ENCODE measurements at regions not wholly inside any gene's neighbourhood (a gene's known extent, or its start where the extent isn't known, plus 50 kb on each side); places are given as distances from the start of the nearest gene placed in this dataset.

- no peak for DNase-seq
Observed at GRCh38 chr1:221904319-221904718, 162.4 kb upstream of the DUSP10 start.

GRCh38 chr1:221903594-221903993, 161.7 kb upstream of the DUSP10 start:
- no peak for DNase-seq

GRCh38 chr1:221902961-221903360, 161.1 kb upstream of the DUSP10 start:
- DNase-seq = no peak

- no peak for DNase-seq
Observed at GRCh38 chr1:221900678-221901077, 158.8 kb upstream of the DUSP10 start.

- DNase-seq = no peak
Observed at GRCh38 chr1:221897321-221897721, 155.4 kb upstream of the DUSP10 start.

GRCh38 chr1:221892301-221892830, 150.5 kb upstream of the DUSP10 start:
- no peak for DNase-seq

- no peak for DNase-seq
Observed at GRCh38 chr1:221891708-221892107, 149.8 kb upstream of the DUSP10 start.

GRCh38 chr1:221888801-221889200, 146.9 kb upstream of the DUSP10 start:
- DNase-seq = no peak

GRCh38 chr1:221888218-221888617, 146.3 kb upstream of the DUSP10 start:
- no peak for DNase-seq

- no peak for DNase-seq
Observed at GRCh38 chr1:221887758-221888157, 145.9 kb upstream of the DUSP10 start.

GRCh38 chr1:221887415-221887746, 145.5 kb upstream of the DUSP10 start:
- no peak for DNase-seq

- peak; percentile 64 for DNase-seq
Observed at GRCh38 chr1:221886743-221887414, 145.0 kb upstream of the DUSP10 start.

GRCh38 chr1:221886311-221886710, 144.4 kb upstream of the DUSP10 start:
- no peak for DNase-seq

- DNase-seq = no peak
Observed at GRCh38 chr1:221884821-221885220, 142.9 kb upstream of the DUSP10 start.

GRCh38 chr1:221881805-221882581, 140.1 kb upstream of the DUSP10 start:
- no peak for DNase-seq

GRCh38 chr1:221880182-221880581, 138.3 kb upstream of the DUSP10 start:
- DNase-seq = no peak

GRCh38 chr1:221878134-221878533, 136.2 kb upstream of the DUSP10 start:
- peak; percentile 64 for DNase-seq

- no peak for DNase-seq
Observed at GRCh38 chr1:221877311-221877710, 135.4 kb upstream of the DUSP10 start.

- no peak for DNase-seq
Observed at GRCh38 chr1:221875004-221875330, 133.1 kb upstream of the DUSP10 start.

GRCh38 chr1:221874285-221875003, 132.6 kb upstream of the DUSP10 start:
- no peak for DNase-seq

GRCh38 chr1:221873673-221874072, 131.8 kb upstream of the DUSP10 start:
- peak; percentile 15 for DNase-seq

GRCh38 chr1:221871056-221871455, 129.2 kb upstream of the DUSP10 start:
- no peak for DNase-seq

GRCh38 chr1:221869779-221870178, 127.9 kb upstream of the DUSP10 start:
- no peak for DNase-seq

Measured in OCI-M1 (cell line).